DMS79 treated with DMSO at 0.1 percent for 48 hours (cell line): ENCODE measurements at regions not wholly inside any gene's neighbourhood (a gene's known extent, or its start where the extent isn't known, plus 50 kb on each side); places are given as distances from the start of the nearest gene placed in this dataset.
"Not testable (repeated sequence)": the region's sequence is repeated elsewhere in the genome, so short reads cannot be mapped to it uniquely, and the experiment has no call there.

ENCODE experiments used
- DNase-seq: peaks from one replicate; lab custom pipeline; 2025; lab: John Stamatoyannopoulos, UW

DNA sequence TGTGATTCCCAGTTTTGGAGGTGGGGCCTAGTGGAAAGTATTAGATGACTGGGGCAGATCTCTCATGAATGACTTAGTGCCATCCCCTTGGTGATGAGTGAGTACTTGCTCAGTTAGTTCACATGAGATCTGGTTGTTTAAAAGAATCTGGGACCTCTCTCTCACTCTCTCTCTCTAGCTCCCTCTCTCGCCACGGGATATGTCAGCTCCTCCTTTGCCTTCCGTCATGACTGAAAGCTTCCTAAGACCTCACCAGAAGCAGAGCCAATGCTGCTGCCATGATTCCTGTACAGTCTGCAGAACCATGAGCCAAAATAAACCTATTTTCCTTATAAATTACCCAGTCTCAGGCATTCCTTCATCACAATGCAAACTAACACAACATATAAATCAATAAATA is 176.7 kb downstream of the PRELID2 start:
- no peak for DNase-seq

DNA sequence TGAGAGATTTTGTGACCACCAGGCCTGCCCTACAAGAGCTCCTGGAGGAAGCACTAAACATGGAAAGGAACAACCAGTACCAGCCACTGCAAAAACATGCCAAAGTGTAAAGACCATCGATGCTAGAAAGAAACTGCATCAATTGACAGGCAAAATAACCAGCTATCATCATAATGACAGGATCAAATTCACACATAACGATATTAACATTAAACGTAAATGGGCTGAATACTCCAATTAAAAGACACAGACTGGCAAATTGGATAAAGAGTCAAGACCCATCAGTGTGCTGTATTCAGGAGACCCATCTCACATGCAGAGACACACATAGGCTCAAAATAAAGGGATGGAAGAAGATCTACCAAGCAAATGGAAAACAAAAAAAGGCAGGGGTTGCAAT is 182.4 kb downstream of the PRELID2 start:
- DNase-seq: not testable (repeated sequence)

DNA sequence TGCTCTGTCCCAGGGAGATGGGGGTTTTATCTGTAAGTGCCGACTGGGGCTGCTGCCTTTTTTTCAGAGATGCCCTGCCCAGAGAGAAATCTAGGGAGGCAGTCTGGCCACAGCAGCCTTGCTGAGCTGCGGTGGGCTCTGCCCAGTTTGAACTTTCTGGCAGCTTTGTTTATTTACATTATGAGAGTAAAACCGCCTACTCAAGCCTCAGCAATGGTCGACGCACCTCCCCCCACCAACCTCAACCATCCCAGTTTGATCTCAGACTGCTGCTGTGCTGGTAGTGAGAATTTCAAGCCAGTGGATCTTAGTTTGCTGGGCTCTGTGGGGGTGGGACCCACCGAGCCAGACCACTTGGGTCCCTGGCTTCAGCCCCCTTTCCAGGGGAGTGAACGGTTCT is 188.0 kb downstream of the PRELID2 start:
- DNase-seq: not testable (repeated sequence)

DNA sequence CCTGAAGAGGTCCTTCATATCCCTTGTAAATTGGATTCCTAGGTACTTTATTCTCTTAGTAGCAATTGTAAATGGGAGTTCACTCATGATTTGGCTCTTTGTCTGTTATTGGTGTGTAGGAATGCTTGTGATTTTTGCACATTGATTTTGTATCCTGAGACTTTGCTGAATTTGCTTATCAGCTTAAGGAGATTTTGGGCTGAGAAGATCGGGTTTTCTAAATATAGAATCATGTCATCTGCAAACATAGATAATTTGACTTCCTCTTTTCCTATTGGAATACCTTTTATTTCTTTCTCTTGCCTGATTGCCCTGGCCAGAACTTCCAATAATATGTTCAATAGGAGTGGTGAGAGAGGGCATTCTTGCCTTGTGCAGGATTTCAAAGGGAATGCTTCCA is 191.9 kb downstream of the PRELID2 start:
- not testable (repeated sequence) for DNase-seq

DNA sequence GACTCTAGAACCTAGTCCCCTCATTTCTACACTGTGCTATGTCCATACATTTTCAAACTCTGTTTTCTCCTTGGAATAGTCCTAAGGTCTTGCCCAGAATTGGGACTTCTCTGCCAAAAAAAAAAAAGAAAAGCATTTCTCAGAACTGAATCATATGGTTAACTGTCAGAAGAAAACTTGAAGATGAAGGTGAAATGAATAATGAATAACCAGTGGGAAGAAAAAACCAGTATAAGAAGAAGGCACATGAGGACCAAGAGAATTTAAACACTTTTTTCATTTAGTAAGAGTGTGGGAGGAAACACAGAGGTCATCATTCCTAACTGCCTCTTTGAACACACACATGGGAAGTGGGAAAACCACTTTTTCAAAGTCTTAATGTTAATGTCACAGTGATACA is 197.7 kb downstream of the PRELID2 start:
- DNase-seq: no peak

DNA sequence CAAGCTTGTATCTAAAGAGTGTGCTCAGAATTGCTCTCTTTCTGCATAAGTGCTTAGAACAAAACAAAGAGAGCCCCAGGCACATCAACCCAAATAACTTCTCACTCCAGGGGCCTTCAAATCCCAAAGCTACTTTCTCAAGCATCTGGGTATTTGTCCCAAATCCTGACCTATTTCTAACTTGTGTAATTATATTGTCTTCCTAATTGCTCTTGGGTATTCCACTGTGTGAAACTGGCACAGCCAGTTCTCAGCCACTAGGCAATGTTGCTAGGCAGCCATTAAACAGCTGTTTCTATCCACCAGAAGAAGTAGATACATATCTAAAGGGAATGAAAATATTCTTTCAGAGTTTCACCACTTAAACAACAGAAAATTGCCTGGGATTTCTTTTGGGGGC is 198.8 kb downstream of the PRELID2 start:
- DNase-seq: no peak

DNA sequence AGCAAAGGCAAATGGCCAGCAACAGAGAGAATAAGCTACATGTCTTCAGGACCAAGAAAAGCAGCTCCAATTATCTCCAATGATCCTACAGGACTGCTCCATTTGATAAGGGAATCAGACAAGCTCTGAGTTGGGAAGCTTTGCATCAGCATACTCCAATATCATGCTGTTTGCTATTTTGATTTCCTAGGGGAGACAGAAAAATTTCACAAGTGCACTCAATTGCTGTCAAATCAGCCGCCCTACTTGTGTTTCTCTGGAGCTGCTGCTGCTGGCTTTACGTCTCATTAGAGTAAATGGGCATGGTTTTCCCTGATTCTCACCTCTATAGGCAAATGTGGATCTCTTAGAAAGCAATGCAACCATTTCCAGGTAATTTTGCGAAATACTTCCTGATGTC is 201.7 kb downstream of the PRELID2 start:
- DNase-seq: no peak

DNA sequence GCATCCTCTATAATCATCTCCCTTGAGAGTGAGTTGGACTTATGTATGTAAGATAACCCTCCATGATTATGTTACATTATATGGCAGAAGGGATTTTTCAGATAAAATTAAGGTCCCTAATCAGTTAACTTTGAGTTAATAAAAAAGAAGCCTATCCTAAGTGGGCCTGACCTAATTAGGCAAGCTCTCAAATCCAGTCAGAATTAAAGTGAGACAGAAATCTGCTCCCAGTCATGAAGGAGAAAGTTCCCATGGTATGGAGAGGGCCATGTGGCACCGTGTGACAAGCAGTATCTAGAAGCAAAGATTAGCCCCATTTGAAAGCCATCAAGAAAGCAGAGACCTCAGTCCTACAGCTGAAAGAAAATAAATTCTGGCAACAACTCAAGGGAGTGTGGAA is 202.4 kb downstream of the PRELID2 start:
- no peak for DNase-seq

DNA sequence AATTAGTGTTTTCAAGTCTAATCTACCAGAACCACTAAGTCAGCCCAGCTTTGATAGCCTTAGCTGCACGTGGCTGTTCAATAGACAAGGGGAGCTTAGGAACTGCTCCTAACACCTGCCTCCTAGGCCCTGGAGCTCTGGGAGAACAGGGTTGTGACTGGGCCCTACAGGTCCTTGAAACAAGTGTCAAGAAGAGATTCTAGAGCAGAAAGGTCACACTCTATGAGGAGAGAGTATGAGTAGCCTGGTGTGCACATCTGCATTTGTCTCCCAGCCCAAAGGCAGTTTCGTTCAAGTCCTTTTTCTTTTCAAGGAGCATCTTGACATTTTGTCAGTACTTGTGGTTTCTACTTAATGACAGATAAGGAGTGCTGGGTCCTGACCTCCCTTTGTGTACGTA is 206.1 kb downstream of the PRELID2 start:
- peak; percentile 1 for DNase-seq

DNA sequence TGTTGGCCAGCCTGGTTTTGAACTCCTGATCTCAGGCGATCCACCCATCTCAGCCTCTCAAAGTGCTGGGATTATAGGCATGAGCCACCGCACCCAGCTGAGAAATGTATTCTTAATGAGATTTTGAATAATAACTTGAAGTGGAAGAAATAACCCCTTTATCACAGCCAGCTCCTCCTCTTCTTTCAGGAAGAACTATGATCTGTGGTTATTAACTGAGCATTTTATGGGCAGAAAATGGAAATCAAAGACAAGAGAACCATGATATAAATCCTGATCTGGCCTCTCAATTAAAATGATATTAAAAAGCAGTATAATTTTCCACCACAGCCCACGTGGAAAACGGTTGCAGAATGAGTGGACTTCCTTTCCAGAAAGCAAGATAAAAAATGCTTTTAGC is 206.6 kb downstream of the PRELID2 start:
- no peak for DNase-seq

DNA sequence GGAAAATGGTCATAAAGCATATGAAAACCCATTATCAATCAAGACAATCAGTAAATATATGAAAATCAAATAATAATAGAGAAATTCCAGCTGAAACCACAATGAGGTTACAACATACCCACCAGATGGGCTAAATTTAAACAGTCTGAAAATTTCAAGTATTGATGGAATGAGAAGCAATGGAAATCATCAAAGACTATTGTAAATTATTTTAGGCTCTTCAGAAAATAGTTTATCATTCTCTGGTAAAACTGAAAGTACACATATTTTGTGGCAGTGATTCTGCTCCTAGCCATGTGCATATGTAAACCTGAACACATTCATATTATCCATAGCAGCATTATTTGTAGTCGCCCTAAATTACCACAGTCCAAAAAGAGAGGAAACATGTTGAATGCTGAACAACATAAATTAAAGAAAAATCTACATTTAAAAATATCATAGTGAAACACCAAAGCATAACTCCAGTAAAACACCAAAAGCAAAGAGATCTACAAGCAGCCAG is 215.3 kb downstream of the PRELID2 start:
- no peak for DNase-seq

DNA sequence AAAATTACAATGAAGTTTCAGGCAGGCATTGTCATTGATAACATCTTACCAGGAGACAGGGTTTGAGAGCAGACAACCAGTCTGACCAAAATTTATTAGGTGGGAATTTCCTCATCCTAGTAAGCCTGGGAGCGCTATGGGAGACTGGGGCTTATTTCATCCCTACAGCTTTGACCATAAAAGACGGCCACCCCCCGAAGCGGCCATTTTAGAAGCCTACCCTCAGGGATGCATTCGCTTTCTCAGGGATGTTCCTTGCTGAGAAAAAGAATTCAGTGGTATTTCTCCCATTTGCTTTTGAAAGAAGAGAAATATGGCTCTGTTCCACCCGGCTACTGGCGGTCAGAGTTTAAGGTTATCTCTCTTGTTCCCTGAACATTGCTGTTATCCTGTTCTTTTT is 218.4 kb downstream of the PRELID2 start:
- DNase-seq: not testable (repeated sequence)

DNA sequence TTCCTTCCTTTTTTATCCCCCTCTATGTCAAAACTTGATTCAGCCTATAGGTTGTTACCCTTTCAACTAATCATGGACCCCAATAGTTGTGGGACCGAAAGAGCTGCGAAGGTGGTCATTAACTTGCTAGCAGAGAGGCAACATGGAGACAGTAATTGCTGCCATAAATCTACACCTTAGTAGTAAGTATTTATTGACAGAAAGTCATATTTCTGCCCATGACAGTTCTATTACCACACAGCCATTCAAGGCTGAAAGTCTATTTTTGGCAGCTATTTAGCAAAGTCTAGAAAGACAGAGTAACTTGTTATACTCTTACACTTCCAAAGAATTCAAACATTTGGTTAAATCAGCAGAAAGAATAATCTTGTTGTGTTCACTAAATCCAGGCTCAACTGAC is 236.2 kb downstream of the PRELID2 start:
- no peak for DNase-seq

DNA sequence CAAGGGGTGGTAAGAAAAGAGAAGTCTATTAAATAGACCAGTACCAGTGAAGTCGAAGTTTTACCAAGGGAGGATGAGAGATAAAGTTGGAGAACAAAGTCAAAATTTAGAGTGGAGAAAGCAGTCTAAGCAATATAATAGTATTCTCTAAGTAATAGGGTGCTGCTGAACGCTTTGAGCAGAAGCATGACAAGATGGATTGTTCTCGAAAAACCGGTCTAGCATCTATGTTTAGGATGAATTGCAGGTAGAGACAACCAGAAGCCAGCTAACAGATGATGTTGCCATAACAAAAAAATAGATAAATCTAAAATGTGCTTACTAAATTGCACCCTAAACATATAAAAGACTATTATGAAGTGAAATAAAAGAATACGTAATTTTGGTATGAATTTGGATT is 237.0 kb downstream of the PRELID2 start:
- no peak for DNase-seq

DNA sequence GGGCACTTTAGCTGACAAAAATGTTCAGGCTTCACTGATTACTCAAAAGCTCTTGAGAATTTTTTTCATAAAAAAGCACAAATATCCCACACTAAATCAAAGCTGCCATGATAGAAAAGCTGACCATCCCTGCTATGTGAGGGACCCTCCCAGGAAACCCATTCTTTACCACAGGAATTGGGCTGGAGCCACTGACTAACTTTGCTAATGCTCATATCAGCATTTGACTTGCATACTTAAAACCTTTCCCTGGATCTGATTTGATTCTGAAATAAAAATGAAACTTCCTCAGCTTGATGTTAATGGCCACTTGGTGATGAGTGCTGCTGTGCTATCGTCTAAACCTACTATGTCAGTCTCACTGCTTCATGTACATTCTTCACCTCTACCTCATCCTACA is 243.6 kb downstream of the PRELID2 start:
- DNase-seq: no peak

DNA sequence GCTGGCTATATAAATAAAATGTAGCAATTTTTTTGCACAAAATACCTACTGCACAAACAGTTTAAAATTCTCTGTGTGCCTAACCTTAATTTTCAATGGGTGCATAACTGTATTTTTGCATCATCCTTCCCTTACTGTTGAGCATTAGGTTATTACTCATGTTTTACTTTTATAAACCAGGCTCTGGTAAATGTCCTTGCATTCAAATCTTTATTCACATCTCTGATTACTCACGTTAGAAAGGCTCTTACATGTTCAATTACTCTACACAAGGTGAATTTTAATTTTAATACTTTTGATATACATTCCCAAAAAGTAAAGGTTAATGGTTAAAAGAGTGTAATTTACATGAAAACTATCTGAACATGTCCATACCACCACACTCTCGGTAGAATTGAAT is 246.1 kb downstream of the PRELID2 start:
- DNase-seq: no peak

DNA sequence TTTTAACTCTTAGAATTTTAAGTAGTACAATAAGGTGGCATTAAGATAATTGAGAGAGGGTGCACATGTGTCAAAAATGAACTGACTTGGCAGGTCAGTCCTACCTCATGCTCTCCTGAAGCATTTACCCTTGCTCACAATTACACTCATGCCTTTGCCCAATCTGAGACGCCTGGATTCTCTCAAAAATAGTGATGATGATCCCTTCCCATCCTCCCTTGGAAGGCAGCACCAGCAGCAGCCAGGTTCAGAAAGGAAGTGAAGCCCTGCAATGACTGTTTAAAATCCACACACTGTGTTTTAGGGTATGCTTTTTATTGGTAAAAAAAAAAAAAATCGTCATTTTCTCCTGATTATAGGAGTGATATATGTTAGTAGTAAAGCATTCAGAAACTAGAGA is 246.6 kb downstream of the PRELID2 start:
- DNase-seq: no peak

DNA sequence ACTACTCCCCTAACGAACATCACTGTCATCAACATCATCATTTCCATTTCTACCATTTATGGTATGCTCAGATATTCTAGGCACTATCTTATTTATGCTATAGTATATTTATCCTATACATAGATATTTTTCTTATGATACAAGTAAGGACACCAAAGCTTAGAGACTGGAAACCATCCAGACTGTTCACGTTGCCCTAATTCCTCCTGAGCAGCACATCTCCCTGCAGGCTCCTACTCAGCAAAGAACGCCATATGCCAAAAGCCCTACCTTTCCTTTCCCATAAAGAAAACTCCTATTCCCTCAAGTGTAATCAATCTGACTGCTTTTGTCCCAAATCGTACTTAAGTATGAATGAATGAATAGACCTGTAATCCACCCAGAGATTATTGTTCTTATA is 247.0 kb downstream of the PRELID2 start:
- no peak for DNase-seq

DNA sequence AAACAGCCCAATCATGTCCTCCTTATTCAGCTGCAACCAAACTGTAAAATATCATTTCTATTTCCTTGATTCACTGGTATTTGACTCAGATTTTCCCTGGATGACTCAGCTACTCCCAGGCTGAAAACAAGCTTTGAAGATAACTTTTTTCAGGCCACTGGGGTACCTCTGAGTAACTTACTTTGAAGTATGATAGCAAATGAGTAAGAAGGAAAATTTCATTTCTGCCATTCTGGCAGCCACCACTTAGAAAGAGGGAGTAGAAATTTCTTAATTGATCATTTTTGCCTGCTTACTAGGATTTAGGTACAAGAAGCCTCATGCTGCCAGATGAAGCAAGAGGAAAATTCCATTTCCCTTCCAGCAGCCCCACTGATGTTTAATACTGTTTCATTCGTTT is 247.4 kb downstream of the PRELID2 start:
- DNase-seq: no peak

DNA sequence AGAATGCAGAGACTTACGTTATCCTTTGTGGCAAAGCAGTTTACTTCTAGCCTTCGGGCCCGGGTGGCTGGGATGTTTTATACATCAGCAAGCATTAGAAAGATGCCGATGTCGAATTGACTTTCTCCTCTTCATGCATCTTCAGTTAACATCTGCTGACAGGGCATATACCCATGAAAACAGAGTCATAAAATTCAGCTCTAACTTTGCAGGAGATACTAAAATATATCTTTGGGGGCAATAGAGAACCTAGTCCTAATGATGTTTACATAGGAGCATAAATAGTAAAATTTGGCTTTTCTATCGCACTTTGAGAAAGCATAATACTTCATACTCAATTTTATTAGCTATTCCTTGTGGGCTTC is 247.9 kb downstream of the PRELID2 start:
- DNase-seq: no peak

DNA sequence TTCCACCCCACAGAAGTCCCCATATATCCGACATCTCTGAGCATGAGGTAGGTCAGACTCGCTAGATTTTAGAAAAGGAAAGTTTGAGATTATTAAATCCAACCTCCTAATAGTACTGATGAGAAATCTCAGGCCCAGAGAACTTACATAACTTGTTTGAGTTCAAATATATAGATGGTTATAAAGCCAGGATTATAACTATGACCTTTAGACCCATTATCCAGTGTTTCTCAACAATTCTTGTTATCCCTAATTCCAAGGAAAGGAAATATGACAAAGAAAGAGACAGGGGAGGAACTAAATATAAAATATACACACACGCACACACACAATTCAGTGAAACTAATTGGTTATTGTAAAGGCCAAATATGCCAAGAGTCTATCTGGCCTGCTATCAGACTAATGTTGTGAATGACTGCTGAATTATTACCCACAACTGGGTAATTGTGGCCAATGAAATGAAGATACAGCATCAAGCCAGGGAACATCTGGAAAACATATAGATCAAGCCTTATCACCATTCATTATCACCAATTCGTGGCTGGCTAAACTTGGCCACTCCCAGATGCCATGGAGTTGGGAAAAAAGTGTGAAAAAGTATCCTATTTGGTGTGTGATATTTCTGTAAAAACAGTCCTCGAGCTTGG is 248.4 kb downstream of the PRELID2 start:
- DNase-seq: no peak

DNA sequence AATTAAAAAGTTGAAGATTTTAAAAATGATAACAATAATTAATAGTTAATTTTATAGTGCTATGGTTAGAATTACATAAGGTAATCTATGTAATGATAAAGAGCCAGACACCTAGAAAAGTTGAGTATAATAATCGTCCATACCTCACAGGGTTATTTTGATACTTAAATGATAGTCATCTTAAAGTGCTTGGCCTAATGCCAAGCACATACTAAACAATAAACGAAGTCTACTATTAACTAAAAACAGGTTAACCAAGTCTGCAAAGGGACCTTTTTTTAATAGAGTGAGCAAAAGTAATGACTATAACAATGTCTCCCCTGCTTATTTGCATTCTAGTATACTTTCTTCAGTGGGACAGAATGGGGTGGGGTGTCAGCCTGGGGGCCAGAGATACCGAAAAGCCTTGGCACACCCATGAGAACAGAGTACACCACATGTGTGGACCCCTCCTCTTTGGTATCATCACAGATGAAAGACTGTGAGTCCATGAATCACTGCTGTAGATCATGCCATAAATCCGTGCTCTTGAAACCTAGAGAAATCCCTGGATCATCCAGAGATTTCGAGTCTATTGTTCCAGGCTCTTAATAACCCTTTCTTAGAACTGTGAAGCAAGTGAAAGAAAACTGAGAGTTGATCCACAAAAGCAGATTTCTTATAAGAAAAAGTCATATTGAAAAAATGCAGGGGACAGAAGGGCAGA is 249.5 kb downstream of the PRELID2 start:
- DNase-seq: no peak

DNA sequence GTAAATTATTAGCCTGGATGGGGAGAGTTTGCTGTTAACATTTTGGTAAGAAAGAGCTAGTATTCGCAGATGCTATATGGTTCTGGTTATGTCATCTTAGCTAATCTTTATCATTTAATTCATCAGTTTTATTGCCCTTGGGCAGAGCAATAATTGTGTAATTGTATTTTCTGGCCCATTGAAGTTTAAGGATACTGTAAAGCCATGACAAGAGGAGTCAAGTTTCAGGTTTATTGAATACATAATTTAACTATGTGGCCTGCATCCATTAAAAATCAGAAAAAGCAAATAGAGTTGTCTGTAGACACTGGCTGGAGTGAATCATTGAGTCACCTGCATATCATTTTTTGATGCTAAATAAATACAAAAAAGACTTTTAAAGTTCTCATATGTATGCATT is 255.8 kb downstream of the PRELID2 start:
- no peak for DNase-seq
